NCI-H2081 treated with DMSO at 0.1 percent for 48 hours (cell line): ENCODE measurements at regions not wholly inside any gene's neighbourhood (a gene's known extent, or its start where the extent isn't known, plus 50 kb on each side); places are given as distances from the start of the nearest gene placed in this dataset.

Experiments used
- DNase-seq: peaks from one replicate; lab custom pipeline; 2025; lab: John Stamatoyannopoulos, UW

GRCh38 chr3:86175593-86176444, 815.1 kb downstream of the VGLL3 start:
- DNase-seq = no peak

- DNase-seq = no peak
Observed at GRCh38 chr3:86175051-86175536, 815.9 kb downstream of the VGLL3 start.

- DNase-seq = no peak
Observed at GRCh38 chr3:86173401-86173800, 817.5 kb downstream of the VGLL3 start.

GRCh38 chr3:86168512-86168911, 822.4 kb downstream of the VGLL3 start:
- DNase-seq = no peak

GRCh38 chr3:86162521-86162920, 828.4 kb downstream of the VGLL3 start:
- no peak for DNase-seq

GRCh38 chr3:86161493-86161892, 829.5 kb downstream of the VGLL3 start:
- no peak for DNase-seq

GRCh38 chr3:86152620-86153019, 838.3 kb downstream of the VGLL3 start:
- no peak for DNase-seq

GRCh38 chr3:86149054-86149453, 841.9 kb downstream of the VGLL3 start:
- DNase-seq = no peak

GRCh38 chr3:86147119-86147518, 843.8 kb downstream of the VGLL3 start:
- DNase-seq = no peak

GRCh38 chr3:86126552-86126951, 864.4 kb downstream of the VGLL3 start:
- no peak for DNase-seq
